GM12891 (cell line): ENCODE measurements at regions not wholly inside any gene's neighbourhood (a gene's known extent, or its start where the extent isn't known, plus 50 kb on each side); places are given as distances from the start of the nearest gene placed in this dataset.

Experiments
- POLR2A ChIP-seq: IDR thresholded peaks from 2 replicates; pipeline ENCODE4 v1.6.1; 2011; ENCODE audit warnings: low read depth, low read length, control low read depth
- POLR2AphosphoS5 ChIP-seq: IDR thresholded peaks from 2 replicates; pipeline ENCODE4 v1.6.1; 2011; ENCODE audit warnings: low read depth, low read length, control low read depth
- TAF1 ChIP-seq: IDR thresholded peaks from 2 replicates; pipeline ENCODE4 v1.6.1; 2011; ENCODE audit warnings: low read depth, low read length, control low read depth

- no peak for TF ChIP-seq POLR2A
- TF ChIP-seq POLR2AphosphoS5: no peak
- no peak for TF ChIP-seq TAF1
Observed at GRCh38 chr6:114432400-114432799, 89.6 kb upstream of the HS3ST5 start.
